ENCODE measurements at regions not wholly inside any gene's neighbourhood (a gene's known extent, or its start where the extent isn't known, plus 50 kb on each side); places are given as distances from the start of the nearest gene placed in this dataset.

- DNase-seq (ENCODE audit: low read depth in 2 of 2), result no peak
These were observed 228.6 kb downstream of the TTLL7 start for GRCh38 chr1:83770319-83770661.

- DNase-seq (ENCODE audit: low read depth in 2 of 2), result no peak
These were observed 229.2 kb downstream of the TTLL7 start for GRCh38 chr1:83769594-83770318.

- DNase-seq (ENCODE audit: low read depth in 2 of 2), result no peak
These were observed 229.9 kb downstream of the TTLL7 start for GRCh38 chr1:83769072-83769471.

- no peak for DNase-seq (ENCODE audit: low read depth in 2 of 2)
These were observed 232.7 kb downstream of the TTLL7 start for GRCh38 chr1:83766241-83766691.

- DNase-seq (ENCODE audit: low read depth in 2 of 2), result no peak
These were observed 233.8 kb downstream of the TTLL7 start for GRCh38 chr1:83765125-83765524.

GRCh38 chr1:83764209-83764608, 234.7 kb downstream of the TTLL7 start:
- no peak for DNase-seq (ENCODE audit: low read depth in 2 of 2)

- DNase-seq (ENCODE audit: low read depth in 2 of 2), result no peak
These were observed 235.4 kb downstream of the TTLL7 start for GRCh38 chr1:83763361-83764095.

GRCh38 chr1:83762416-83762815, 236.5 kb downstream of the TTLL7 start:
- DNase-seq (ENCODE audit: low read depth in 2 of 2), result no peak

- no peak for DNase-seq (ENCODE audit: low read depth in 2 of 2)
These were observed 236.9 kb downstream of the TTLL7 start for GRCh38 chr1:83762039-83762365.

- DNase-seq (ENCODE audit: low read depth in 2 of 2), result no peak
These were observed 237.5 kb downstream of the TTLL7 start for GRCh38 chr1:83761167-83762038.

GRCh38 chr1:83760226-83761021, 238.5 kb downstream of the TTLL7 start:
- no peak for DNase-seq (ENCODE audit: low read depth in 2 of 2)

- DNase-seq (ENCODE audit: low read depth in 2 of 2), result no peak
These were observed 241.8 kb downstream of the TTLL7 start for GRCh38 chr1:83756984-83757717.

- DNase-seq (ENCODE audit: low read depth in 2 of 2), result no peak
These were observed 247.3 kb downstream of the TTLL7 start for GRCh38 chr1:83751602-83752001.

GRCh38 chr1:83750201-83750600, 248.7 kb downstream of the TTLL7 start:
- DNase-seq (ENCODE audit: low read depth in 2 of 2), result no peak

- DNase-seq (ENCODE audit: low read depth in 2 of 2), result no peak
These were observed 251.0 kb downstream of the TTLL7 start for GRCh38 chr1:83747853-83748482.

GRCh38 chr1:83746234-83746633, 252.7 kb downstream of the TTLL7 start:
- DNase-seq (ENCODE audit: low read depth in 2 of 2), result no peak

GRCh38 chr1:83742446-83742845, 256.5 kb downstream of the TTLL7 start:
- DNase-seq (ENCODE audit: low read depth in 2 of 2), result no peak

- no peak for DNase-seq (ENCODE audit: low read depth in 2 of 2)
These were observed 257.2 kb downstream of the TTLL7 start for GRCh38 chr1:83741770-83742169.

- DNase-seq (ENCODE audit: low read depth in 2 of 2), result no peak
These were observed 257.6 kb downstream of the TTLL7 start for GRCh38 chr1:83741348-83741747.

GRCh38 chr1:83735526-83735925, 263.4 kb downstream of the TTLL7 start:
- DNase-seq (ENCODE audit: low read depth in 2 of 2), result no peak

- no peak for DNase-seq (ENCODE audit: low read depth in 2 of 2)
These were observed 264.5 kb downstream of the TTLL7 start for GRCh38 chr1:83734420-83734819.

All from stimulated activated CD8-positive, alpha-beta memory T cell treated with anti-CD3 and anti-CD28 coated beads, Interleukin-15, amount 100 ng/mL, for 4 hours (primary cell).